ENCODE measurements at regions not wholly inside any gene's neighbourhood (a gene's known extent, or its start where the extent isn't known, plus 50 kb on each side); places are given as distances from the start of the nearest gene placed in this dataset.

DNA sequence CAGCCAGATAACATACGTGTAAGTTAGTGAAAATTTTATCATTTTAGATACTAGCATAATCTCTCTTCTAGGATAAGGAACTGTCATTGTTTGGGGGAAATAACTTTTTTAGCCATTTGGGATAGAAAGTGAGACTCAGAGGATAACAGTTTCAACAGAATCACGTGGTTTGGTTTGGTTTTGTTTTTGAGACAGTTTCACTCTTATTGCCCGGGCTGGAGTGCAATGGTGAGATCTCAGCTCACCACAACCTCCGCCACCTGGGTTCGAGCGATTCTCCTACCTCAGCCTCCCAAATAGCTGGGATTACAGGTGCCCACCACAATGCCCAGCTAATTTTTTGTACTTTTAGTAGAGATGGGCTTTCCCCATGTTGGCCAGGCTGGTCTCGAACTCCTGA is 323.2 kb upstream of the MEIS1 start (continued):
- TF ChIP-seq, protein P1, sequence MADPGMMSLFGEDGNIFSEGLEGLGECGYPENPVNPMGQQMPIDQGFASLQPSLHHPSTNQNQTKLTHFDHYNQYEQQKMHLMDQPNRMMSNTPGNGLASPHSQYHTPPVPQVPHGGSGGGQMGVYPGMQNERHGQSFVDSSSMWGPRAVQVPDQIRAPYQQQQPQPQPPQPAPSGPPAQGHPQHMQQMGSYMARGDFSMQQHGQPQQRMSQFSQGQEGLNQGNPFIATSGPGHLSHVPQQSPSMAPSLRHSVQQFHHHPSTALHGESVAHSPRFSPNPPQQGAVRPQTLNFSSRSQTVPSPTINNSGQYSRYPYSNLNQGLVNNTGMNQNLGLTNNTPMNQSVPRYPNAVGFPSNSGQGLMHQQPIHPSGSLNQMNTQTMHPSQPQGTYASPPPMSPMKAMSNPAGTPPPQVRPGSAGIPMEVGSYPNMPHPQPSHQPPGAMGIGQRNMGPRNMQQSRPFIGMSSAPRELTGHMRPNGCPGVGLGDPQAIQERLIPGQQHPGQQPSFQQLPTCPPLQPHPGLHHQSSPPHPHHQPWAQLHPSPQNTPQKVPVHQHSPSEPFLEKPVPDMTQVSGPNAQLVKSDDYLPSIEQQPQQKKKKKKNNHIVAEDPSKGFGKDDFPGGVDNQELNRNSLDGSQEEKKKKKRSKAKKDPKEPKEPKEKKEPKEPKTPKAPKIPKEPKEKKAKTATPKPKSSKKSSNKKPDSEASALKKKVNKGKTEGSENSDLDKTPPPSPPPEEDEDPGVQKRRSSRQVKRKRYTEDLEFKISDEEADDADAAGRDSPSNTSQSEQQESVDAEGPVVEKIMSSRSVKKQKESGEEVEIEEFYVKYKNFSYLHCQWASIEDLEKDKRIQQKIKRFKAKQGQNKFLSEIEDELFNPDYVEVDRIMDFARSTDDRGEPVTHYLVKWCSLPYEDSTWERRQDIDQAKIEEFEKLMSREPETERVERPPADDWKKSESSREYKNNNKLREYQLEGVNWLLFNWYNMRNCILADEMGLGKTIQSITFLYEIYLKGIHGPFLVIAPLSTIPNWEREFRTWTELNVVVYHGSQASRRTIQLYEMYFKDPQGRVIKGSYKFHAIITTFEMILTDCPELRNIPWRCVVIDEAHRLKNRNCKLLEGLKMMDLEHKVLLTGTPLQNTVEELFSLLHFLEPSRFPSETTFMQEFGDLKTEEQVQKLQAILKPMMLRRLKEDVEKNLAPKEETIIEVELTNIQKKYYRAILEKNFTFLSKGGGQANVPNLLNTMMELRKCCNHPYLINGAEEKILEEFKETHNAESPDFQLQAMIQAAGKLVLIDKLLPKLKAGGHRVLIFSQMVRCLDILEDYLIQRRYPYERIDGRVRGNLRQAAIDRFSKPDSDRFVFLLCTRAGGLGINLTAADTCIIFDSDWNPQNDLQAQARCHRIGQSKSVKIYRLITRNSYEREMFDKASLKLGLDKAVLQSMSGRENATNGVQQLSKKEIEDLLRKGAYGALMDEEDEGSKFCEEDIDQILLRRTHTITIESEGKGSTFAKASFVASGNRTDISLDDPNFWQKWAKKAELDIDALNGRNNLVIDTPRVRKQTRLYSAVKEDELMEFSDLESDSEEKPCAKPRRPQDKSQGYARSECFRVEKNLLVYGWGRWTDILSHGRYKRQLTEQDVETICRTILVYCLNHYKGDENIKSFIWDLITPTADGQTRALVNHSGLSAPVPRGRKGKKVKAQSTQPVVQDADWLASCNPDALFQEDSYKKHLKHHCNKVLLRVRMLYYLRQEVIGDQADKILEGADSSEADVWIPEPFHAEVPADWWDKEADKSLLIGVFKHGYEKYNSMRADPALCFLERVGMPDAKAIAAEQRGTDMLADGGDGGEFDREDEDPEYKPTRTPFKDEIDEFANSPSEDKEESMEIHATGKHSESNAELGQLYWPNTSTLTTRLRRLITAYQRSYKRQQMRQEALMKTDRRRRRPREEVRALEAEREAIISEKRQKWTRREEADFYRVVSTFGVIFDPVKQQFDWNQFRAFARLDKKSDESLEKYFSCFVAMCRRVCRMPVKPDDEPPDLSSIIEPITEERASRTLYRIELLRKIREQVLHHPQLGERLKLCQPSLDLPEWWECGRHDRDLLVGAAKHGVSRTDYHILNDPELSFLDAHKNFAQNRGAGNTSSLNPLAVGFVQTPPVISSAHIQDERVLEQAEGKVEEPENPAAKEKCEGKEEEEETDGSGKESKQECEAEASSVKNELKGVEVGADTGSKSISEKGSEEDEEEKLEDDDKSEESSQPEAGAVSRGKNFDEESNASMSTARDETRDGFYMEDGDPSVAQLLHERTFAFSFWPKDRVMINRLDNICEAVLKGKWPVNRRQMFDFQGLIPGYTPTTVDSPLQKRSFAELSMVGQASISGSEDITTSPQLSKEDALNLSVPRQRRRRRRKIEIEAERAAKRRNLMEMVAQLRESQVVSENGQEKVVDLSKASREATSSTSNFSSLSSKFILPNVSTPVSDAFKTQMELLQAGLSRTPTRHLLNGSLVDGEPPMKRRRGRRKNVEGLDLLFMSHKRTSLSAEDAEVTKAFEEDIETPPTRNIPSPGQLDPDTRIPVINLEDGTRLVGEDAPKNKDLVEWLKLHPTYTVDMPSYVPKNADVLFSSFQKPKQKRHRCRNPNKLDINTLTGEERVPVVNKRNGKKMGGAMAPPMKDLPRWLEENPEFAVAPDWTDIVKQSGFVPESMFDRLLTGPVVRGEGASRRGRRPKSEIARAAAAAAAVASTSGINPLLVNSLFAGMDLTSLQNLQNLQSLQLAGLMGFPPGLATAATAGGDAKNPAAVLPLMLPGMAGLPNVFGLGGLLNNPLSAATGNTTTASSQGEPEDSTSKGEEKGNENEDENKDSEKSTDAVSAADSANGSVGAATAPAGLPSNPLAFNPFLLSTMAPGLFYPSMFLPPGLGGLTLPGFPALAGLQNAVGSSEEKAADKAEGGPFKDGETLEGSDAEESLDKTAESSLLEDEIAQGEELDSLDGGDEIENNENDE (IDR thresholded peaks at IDR 0.05; ENCODE audit: insufficient replicate concordance, low read length) = no peak
- TF ChIP-seq KDM4A (IDR thresholded peaks at IDR 0.05; ENCODE audit: low read depth, low read length, severe bottlenecking) = no peak
- TF ChIP-seq FOSL1 (IDR thresholded peaks at IDR 0.05; ENCODE audit: insufficient read depth, low read depth, low read length) = no peak
- no peak for TF ChIP-seq JUN (IDR thresholded peaks at IDR 0.05; ENCODE audit: low read depth, low read length)
- TF ChIP-seq BCL11A (IDR thresholded peaks at IDR 0.05; ENCODE audit: low read depth in 2 of 2, low read length in 2 of 2) = no peak
- TF ChIP-seq NRF1 (IDR thresholded peaks at IDR 0.05; ENCODE audit: low read depth, low read length) = no peak
- TF ChIP-seq TAF7 (optimal IDR thresholded peaks at IDR 0.05; ENCODE audit: borderline replicate concordance, low read depth, low read length) = no peak
- TF ChIP-seq, protein P2, sequence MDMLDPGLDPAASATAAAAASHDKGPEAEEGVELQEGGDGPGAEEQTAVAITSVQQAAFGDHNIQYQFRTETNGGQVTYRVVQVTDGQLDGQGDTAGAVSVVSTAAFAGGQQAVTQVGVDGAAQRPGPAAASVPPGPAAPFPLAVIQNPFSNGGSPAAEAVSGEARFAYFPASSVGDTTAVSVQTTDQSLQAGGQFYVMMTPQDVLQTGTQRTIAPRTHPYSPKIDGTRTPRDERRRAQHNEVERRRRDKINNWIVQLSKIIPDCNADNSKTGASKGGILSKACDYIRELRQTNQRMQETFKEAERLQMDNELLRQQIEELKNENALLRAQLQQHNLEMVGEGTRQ (IDR thresholded peaks at IDR 0.05; ENCODE audit: low read length) = no peak
- TF ChIP-seq SUZ12 (IDR thresholded peaks at IDR 0.05; ENCODE audit: low read length) = no peak
- TF ChIP-seq SP4 (IDR thresholded peaks at IDR 0.05; ENCODE audit: low read length) = no peak
- no peak for TF ChIP-seq ZNF274 (IDR thresholded peaks at IDR 0.05; ENCODE audit: borderline replicate concordance, extremely low read depth, low read length)
- TF ChIP-seq YY1 (IDR thresholded peaks at IDR 0.05; ENCODE audit: low read depth, low read length) = no peak
